Right lobe of liver (tissue), 4 donors: ENCODE measurements at regions not wholly inside any gene's neighbourhood (a gene's known extent, or its start where the extent isn't known, plus 50 kb on each side); places are given as distances from the start of the nearest gene placed in this dataset.

Experiments
- CTCF ChIP-seq, 4 donors: fragments of 200-600 bp in 3 of 4; fragments of 450-650 bp in 1 of 4; IDR thresholded peaks; one replicate each; pipeline versions ENCODE4 v1.5.1 to v1.8.0; 2016 to 2022; ENCODE audit warnings: antibody characterized with exemption in 4 of 4, mild to moderate bottlenecking in 2 of 4
- POLR2A ChIP-seq: fragments of 450-650 bp; IDR thresholded peaks from one replicate; pipeline ENCODE4 v1.6.1; 2017; ENCODE audit warnings: antibody characterized with exemption, mild to moderate bottlenecking
- donor health status: DM: no; HTN: no; CAD: no.
- donor health status: DM: no; HTN: no; CAD: no.
- donor health status: DM: no; HTN: yes; CAD: no.

DNA sequence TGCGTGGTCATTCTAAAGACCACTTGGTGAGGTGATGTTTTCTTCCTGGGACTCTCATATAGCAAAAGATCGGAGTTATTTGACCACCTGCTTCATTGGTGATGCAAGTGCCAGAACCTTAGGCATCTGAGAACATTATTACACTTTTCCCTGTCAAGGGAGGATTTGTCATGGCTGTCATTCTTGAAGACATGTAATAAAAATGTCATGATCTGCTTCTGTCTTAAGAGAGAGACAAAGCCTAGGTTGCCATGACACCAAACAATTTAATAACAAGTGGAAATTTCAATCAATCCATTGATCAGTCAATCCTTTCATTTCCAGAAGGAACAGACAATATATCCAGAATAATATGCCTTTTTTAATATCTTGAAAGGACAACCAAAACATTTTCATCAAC is 97.9 kb upstream of the OR13H1 start:
- TF ChIP-seq CTCF (IDR thresholded peaks at IDR 0.05), result no peak
- TF ChIP-seq POLR2A, result no peak
